Stimulated activated CD4-positive, alpha-beta T cell treated with anti-CD3 and anti-CD28 coated beads, Interleukin-1b, Interleukin-23, amount 100 ng/mL, for 24 hours (primary cell): ENCODE measurements at regions not wholly inside any gene's neighbourhood (a gene's known extent, or its start where the extent isn't known, plus 50 kb on each side); places are given as distances from the start of the nearest gene placed in this dataset.
"Not testable (repeated sequence)": the region's sequence is repeated elsewhere in the genome, so short reads cannot be mapped to it uniquely, and the experiment has no call there.

Experiments used
- DNase-seq, 4 experiments: peaks; one replicate each; pipeline ENCODE4 v3.0.0-alpha.2; 2020; ENCODE audit warnings: low read depth in 4 of 4, low spot score in 1 of 4

- not testable (repeated sequence) for DNase-seq
Observed at GRCh38 chr1:145553795-145554194, 54.0 kb upstream of the GPR89A start.

- DNase-seq: no peak
Observed at GRCh38 chr1:145545055-145545454, 62.7 kb upstream of the GPR89A start.

- not testable (repeated sequence) for DNase-seq
Observed at GRCh38 chr1:145541685-145542084, 66.1 kb upstream of the GPR89A start.

- not testable (repeated sequence) for DNase-seq
Observed at GRCh38 chr1:145541246-145541645, 66.5 kb upstream of the GPR89A start.

- not testable (repeated sequence) for DNase-seq
Observed at GRCh38 chr1:145538118-145538882, 69.5 kb upstream of the GPR89A start.

- not testable (repeated sequence) for DNase-seq
Observed at GRCh38 chr1:145537003-145537402, 70.8 kb upstream of the GPR89A start.

GRCh38 chr1:145535461-145535860 is 72.3 kb upstream of the GPR89A start:
- DNase-seq: not testable (repeated sequence)

GRCh38 chr1:145528068-145528564 is 79.7 kb upstream of the GPR89A start:
- not testable (repeated sequence) for DNase-seq

- not testable (repeated sequence) for DNase-seq
Observed at GRCh38 chr1:145520159-145520558, 87.6 kb upstream of the GPR89A start.

- DNase-seq: not testable (repeated sequence)
Observed at GRCh38 chr1:145519302-145519701, 88.5 kb upstream of the GPR89A start.

- peak in 1 of 4 experiments; percentile 1 for DNase-seq
Observed at GRCh38 chr1:145513017-145513416, 87.6 kb upstream of the NBPF20 start.

- not testable (repeated sequence) for DNase-seq
Observed at GRCh38 chr1:145508053-145508452, 82.7 kb upstream of the NBPF20 start.

- DNase-seq: not testable (repeated sequence)
Observed at GRCh38 chr1:145505663-145506647, 80.6 kb upstream of the NBPF20 start.

- DNase-seq: not testable (repeated sequence)
Observed at GRCh38 chr1:145504834-145505413, 79.5 kb upstream of the NBPF20 start.

- DNase-seq: not testable (repeated sequence)
Observed at GRCh38 chr1:145504310-145504709, 78.9 kb upstream of the NBPF20 start.

GRCh38 chr1:145500251-145500650 is 74.8 kb upstream of the NBPF20 start:
- DNase-seq: not testable (repeated sequence)

- not testable (repeated sequence) for DNase-seq
Observed at GRCh38 chr1:145495077-145495871, 69.9 kb upstream of the NBPF20 start.

- not testable (repeated sequence) for DNase-seq
Observed at GRCh38 chr1:145488193-145488933, 63.0 kb upstream of the NBPF20 start.

GRCh38 chr1:145487156-145487555 is 61.8 kb upstream of the NBPF20 start:
- DNase-seq: not testable (repeated sequence)

- DNase-seq: not testable (repeated sequence)
Observed at GRCh38 chr1:145484257-145484656, 58.9 kb upstream of the NBPF20 start.
